Activated CD8-positive, alpha-beta T cell treated with anti-CD3 and anti-CD28 coated beads for 36 hours (primary cell): ENCODE measurements at regions not wholly inside any gene's neighbourhood (a gene's known extent, or its start where the extent isn't known, plus 50 kb on each side); places are given as distances from the start of the nearest gene placed in this dataset.

ENCODE experiments used
- ATAC-seq: fragments of 200-7000 bp; cut with Tn5 transposase; one replicate; pipeline ENCODE4 v1.10.0; 2021; ENCODE audit warnings: mild to moderate bottlenecking, moderate library complexity
- CTCF ChIA-PET: fragments of 350-600 bp; sonication (Branson Sonifier 250); formaldehyde crosslinking; loops from one replicate; lab custom pipeline; 2021; ENCODE audit warnings: antibody characterized with exemption; lab: Charles Lee
- POLR2A ChIA-PET: fragments of 350-600 bp; sonication (Branson Sonifier 250); formaldehyde crosslinking; loops from one replicate; lab custom pipeline; 2021; ENCODE audit warnings: antibody characterized with exemption; lab: Charles Lee
- DNase-seq: peaks from one replicate; pipeline ENCODE4 v3.0.0-alpha.2; 2020
- H3K27ac Mint-ChIP-seq: one replicate; pipeline ENCODE4 v1.8.0; 2021; ENCODE audit warnings: mild to moderate bottlenecking, mixed read lengths
- H3K27me3 Mint-ChIP-seq: one replicate; pipeline ENCODE4 v1.8.0; 2021; ENCODE audit warnings: mixed read lengths
- H3K36me3 Mint-ChIP-seq: one replicate; pipeline ENCODE4 v1.8.0; 2021; ENCODE audit warnings: low read depth, mixed read lengths
- H3K4me1 Mint-ChIP-seq: one replicate; pipeline ENCODE4 v1.8.0; 2021; ENCODE audit warnings: low read depth, mixed read lengths
- H3K4me3 Mint-ChIP-seq: one replicate; pipeline ENCODE4 v1.8.0; 2021; ENCODE audit warnings: mild to moderate bottlenecking, moderate library complexity, mixed read lengths
- H3K9me3 Mint-ChIP-seq: one replicate; pipeline ENCODE4 v1.8.0; 2021; ENCODE audit warnings: mixed read lengths
- CTCF ChIP-seq: fragments of 200-600 bp; IDR thresholded peaks from one replicate; pipeline ENCODE4 v1.8.0; 2022; ENCODE audit warnings: antibody characterized with exemption, mild to moderate bottlenecking
- intact Hi-C: fragments of 100-400 bp; cut with micrococcal nuclease; formaldehyde crosslinking; loops from one replicate; pipeline ENCODE4 v1.10.0; 2022

- Mint-ChIP-seq H3K4me1 (peaks cover 30% of the 10 kb centered on the region), H3K9me3 (peaks cover 3% of the 10 kb centered on the region), H3K27me3 (no peaks in the 10 kb centered on the region), H3K27ac (peak overlapping the region; percentile 16), H3K36me3 (no peaks in the 10 kb centered on the region), H3K4me3 (no peak overlapping the region)
- intact Hi-C loops: no loop called here
- POLR2A ChIA-PET: interaction anchor here (0.9 to 1.3 kb wide), 2 partner anchors 17 to 71 kb away, joined by 3 to 4 read pairs; no protein-coding TSS in a partner anchor
- DNase-seq (no peak), ATAC-seq (no peak)
- no peak for TF ChIP-seq CTCF
- CTCF ChIA-PET: interaction anchor here (0.6 to 1.6 kb wide), 2 partner anchors 9 to 25 kb away, joined by 3 to 7 read pairs; no protein-coding TSS in a partner anchor
These were observed 72.0 kb upstream of the BACH2 start for GRCh38 chr6:90368601-90369000.

GRCh38 chr6:90368001-90368400 lies 71.4 kb upstream of the BACH2 start:
- ChIA-PET POLR2A (interaction anchor here (1.3 kb wide), 1 partner anchor 71 kb away, joined by 4 read pairs; no protein-coding TSS in a partner anchor), CTCF (interaction anchor here (1.6 kb wide), 1 partner anchor 25 kb away, joined by 7 read pairs; no protein-coding TSS in a partner anchor)
- H3K9me3 Mint-ChIP-seq: peaks cover 3% of the 10 kb centered on the region
- TF ChIP-seq CTCF: no peak
- DNase-seq (no peak), ATAC-seq (no peak)
- peaks cover 31% of the 10 kb centered on the region for H3K4me1 Mint-ChIP-seq
- H3K4me3 Mint-ChIP-seq: no peak overlapping the region
- no peak overlapping the region for H3K27ac Mint-ChIP-seq
- no peaks in the 10 kb centered on the region for H3K27me3 Mint-ChIP-seq
- no peaks in the 10 kb centered on the region for H3K36me3 Mint-ChIP-seq
- intact Hi-C loops: no loop called here

DNA sequence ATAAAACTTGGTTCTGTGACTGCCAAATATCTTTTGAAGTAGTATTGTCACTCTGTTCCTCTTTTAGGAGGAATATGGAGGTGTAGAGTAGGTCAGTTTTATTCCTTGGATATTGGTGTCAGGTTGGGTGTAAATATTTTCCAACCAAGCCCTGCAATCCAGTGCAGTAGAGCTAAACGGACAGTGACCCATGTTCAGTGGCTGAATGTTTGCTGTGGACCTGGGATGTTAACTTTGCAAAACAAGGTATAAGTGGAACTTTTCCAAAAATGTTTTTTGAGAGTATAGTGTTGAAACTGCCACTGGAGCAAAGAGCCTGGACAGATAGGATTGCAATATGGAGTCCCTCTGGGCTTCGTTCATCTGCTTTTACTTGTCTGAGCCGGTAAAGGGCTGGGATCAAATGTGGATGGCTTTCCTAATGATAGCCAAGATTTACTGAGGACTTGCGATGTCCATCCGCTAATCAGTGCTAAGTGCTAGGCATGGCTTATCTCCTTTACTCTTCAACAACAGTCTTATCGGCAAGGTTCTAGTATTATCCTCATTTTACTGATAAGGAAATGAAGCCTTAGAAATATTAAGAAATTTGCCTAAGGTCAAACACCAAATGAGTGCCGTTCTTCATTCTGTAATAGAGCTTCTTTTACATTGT lies 69.0 kb upstream of the BACH2 start:
- CTCF ChIA-PET: no interaction called here
- no peak for TF ChIP-seq CTCF
- Mint-ChIP-seq H3K4me1 (peaks cover 28% of the 10 kb centered on the region), H3K27me3 (no peaks in the 10 kb centered on the region), H3K36me3 (no peaks in the 10 kb centered on the region), H3K9me3 (peaks cover 3% of the 10 kb centered on the region), H3K27ac (no peak overlapping the region), H3K4me3 (no peak overlapping the region)
- intact Hi-C loops: no loop called here
- no peak for DNase-seq
- POLR2A ChIA-PET: no interaction called here
- ATAC-seq: no peak

- Mint-ChIP-seq H3K27me3 (no peaks in the 10 kb centered on the region), H3K4me1 (peaks cover 23% of the 10 kb centered on the region), H3K9me3 (peaks cover 3% of the 10 kb centered on the region), H3K27ac (no peak overlapping the region), H3K36me3 (no peaks in the 10 kb centered on the region), H3K4me3 (no peak overlapping the region)
- no peak for ATAC-seq
- DNase-seq: no peak
- intact Hi-C loops: no loop called here
- ChIA-PET POLR2A (no interaction called here), CTCF (no interaction called here)
- TF ChIP-seq CTCF: no peak
These were observed 68.4 kb upstream of the BACH2 start for GRCh38 chr6:90365002-90365401.

- no peak for ATAC-seq
- ChIA-PET CTCF (no interaction called here), POLR2A (no interaction called here)
- no peak overlapping the region for H3K4me3 Mint-ChIP-seq
- intact Hi-C loops: no loop called here
- H3K9me3 Mint-ChIP-seq: peaks cover 3% of the 10 kb centered on the region
- H3K4me1 Mint-ChIP-seq: peaks cover 17% of the 10 kb centered on the region
- H3K36me3 Mint-ChIP-seq: no peaks in the 10 kb centered on the region
- no peak for DNase-seq
- no peak for TF ChIP-seq CTCF
- H3K27me3 Mint-ChIP-seq: no peaks in the 10 kb centered on the region
- no peak overlapping the region for H3K27ac Mint-ChIP-seq
These were observed 67.6 kb upstream of the BACH2 start for GRCh38 chr6:90364286-90364685.
